Prostate gland (tissue), 2 donors: ENCODE measurements at regions not wholly inside any gene's neighbourhood (a gene's known extent, or its start where the extent isn't known, plus 50 kb on each side); places are given as distances from the start of the nearest gene placed in this dataset.

Source experiments
- CTCF ChIP-seq, 4 experiments: fragments of 200-600 bp in 2 of 4; fragments of 450-650 bp in 2 of 4; sonication (generic) in 2 of 4; IDR thresholded peaks; 1 replicate in 3 of 4; 2 replicates in 1 of 4; pipeline ENCODE4 v1.5.1; 2016 to 2019; ENCODE audit warnings: antibody characterized with exemption in 4 of 4, mild to moderate bottlenecking in 2 of 4, moderate library complexity in 2 of 4
- POLR2AphosphoS5 ChIP-seq: sonication (generic); formaldehyde crosslinking; IDR thresholded peaks from one replicate; pipeline ENCODE4 v1.6.1; 2017; ENCODE audit warnings: antibody characterized with exemption

- no peak for TF ChIP-seq CTCF (IDR thresholded peaks at IDR 0.05)
- TF ChIP-seq POLR2AphosphoS5, result no peak
These were observed 529.7 kb upstream of the RPS6KA3 start for GRCh38 chrX:20796450-20796849.
